ENCODE measurements at regions not wholly inside any gene's neighbourhood (a gene's known extent, or its start where the extent isn't known, plus 50 kb on each side); places are given as distances from the start of the nearest gene placed in this dataset.

DNA sequence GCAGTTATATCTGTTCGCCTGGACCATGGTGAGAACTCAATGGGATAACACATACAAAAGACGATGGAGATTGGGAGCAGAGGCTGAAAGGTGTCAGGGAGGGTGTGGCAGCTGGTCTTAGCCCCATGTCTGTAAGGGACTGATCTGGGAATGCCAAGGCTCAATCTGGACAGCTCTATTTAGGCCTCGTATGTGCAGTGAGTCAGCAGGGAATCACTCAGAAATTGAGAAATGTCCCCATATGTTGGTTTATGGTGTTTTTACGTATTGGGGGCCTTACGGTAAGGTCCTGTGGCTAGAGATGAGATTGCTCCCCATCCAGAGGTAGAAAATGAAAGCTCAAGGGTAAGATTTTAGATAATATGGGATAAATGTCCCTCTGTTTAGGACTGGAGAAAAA, 71.4 kb upstream of the TTC29 start:
- no peak overlapping the region for H3K4me2 ChIP-seq (ENCODE audit: low read length)
- no CpG with 5 or more reads among the region's 5 CpGs for WGBS (ENCODE audit: extremely low coverage, insufficient coverage, insufficient read length)
- no peak overlapping the region for H4K8ac ChIP-seq (ENCODE audit: low read depth, low read length)

DNA sequence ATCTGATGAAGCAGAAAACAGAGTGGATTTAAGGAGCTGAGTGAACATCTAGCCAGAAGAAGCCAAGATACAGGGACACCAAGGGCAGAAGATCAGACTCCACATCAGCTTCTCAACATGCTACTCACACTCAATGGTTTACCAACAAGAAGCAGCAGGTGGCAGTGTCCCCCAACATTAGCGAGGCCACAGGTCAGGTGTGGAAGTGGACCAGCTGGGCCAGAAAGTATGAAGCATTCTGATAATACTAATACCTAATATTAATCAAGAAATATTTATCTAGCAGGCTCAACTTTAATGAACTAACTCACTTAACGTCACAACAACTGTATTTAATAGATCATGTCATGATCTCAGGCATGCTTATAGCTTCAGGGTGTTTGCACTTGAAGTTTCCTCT, 73.4 kb upstream of the TTC29 start:
- H3K4me1 ChIP-seq (ENCODE audit: control insufficient read depth in 1 of 2, insufficient read depth in 2 of 2, low read length in 2 of 2), result peaks cover 2% of the 10 kb centered on the region in 2 experiments
- no peak overlapping the region for H2AK5ac ChIP-seq (ENCODE audit: low read length)
- DNase-seq, result peak; percentile 60 to 89
- H2BK5ac ChIP-seq (ENCODE audit: low read depth, low read length, poor library complexity), result no peak overlapping the region
- H4K8ac ChIP-seq (ENCODE audit: low read depth, low read length), result no peak overlapping the region
- no CpG with 5 or more reads among the region's 2 CpGs for WGBS (ENCODE audit: extremely low coverage, insufficient coverage, insufficient read length)
- H2BK120ac ChIP-seq (ENCODE audit: insufficient read depth, low read length, poor library complexity), result no peak overlapping the region
- no peaks in the 10 kb centered on the region for H3K79me2 ChIP-seq (ENCODE audit: control insufficient read depth, insufficient read depth, low read length, poor library complexity)
- H2BK12ac ChIP-seq (ENCODE audit: low read length), result no peak overlapping the region
- no peak overlapping the region for H3K14ac ChIP-seq (ENCODE audit: low read length)
- no peak overlapping the region for H3K9ac ChIP-seq (ENCODE audit: low read length)
- H3K27me3 ChIP-seq (ENCODE audit: insufficient read depth, low read length), result no peaks in the 10 kb centered on the region
- H3K23ac ChIP-seq (ENCODE audit: low read length), result no peak overlapping the region
- no peak overlapping the region for H3K18ac ChIP-seq (ENCODE audit: low read length)
- no peak overlapping the region for H3K4me3 ChIP-seq (ENCODE audit: low read depth, low read length)
- H3K4me2 ChIP-seq (ENCODE audit: low read length), result no peak overlapping the region
- H4K91ac ChIP-seq (ENCODE audit: low read depth, low read length), result peak overlapping the region; percentile 20
- H3K27ac ChIP-seq (ENCODE audit: low read depth, low read length), result no peak overlapping the region
- H2AFZ ChIP-seq (ENCODE audit: insufficient read depth, low read length, poor library complexity), result no peak overlapping the region
- no peaks in the 10 kb centered on the region for H3K9me3 ChIP-seq (ENCODE audit: insufficient read depth, low read depth, low read length)
- H3K4ac ChIP-seq (ENCODE audit: low read depth, low read length), result no peak overlapping the region
- peaks cover 12% of the 10 kb centered on the region for H3K79me1 ChIP-seq (ENCODE audit: low read length)
- no peak overlapping the region for H4K12ac ChIP-seq (ENCODE audit: low read depth, low read length)
- no peaks in the 10 kb centered on the region for H3K36me3 ChIP-seq (ENCODE audit: control insufficient read depth in 1 of 2, insufficient read depth in 2 of 2, low read length in 2 of 2)

More for the DNA sequence above, 71.4 kb upstream of the TTC29 start:
- Histone ChIP-seq H4K12ac (ENCODE audit: low read depth, low read length) (no peak overlapping the region), H3K4me3 (ENCODE audit: low read depth, low read length) (no peak overlapping the region), H3K79me1 (ENCODE audit: low read length) (peaks cover 12% of the 10 kb centered on the region), H3K9ac (ENCODE audit: low read length) (no peak overlapping the region), H3K18ac (ENCODE audit: low read length) (no peak overlapping the region), H2AK5ac (ENCODE audit: low read length) (no peak overlapping the region), H3K23ac (ENCODE audit: low read length) (no peak overlapping the region), H3K79me2 (ENCODE audit: control insufficient read depth, insufficient read depth, low read length, poor library complexity) (no peaks in the 10 kb centered on the region), H2BK120ac (ENCODE audit: insufficient read depth, low read length, poor library complexity) (no peak overlapping the region), H2BK5ac (ENCODE audit: low read depth, low read length, poor library complexity) (no peak overlapping the region), H2AFZ (ENCODE audit: insufficient read depth, low read length, poor library complexity) (no peak overlapping the region), H3K9me3 (ENCODE audit: insufficient read depth, low read depth, low read length) (no peaks in the 10 kb centered on the region), H3K14ac (ENCODE audit: low read length) (no peak overlapping the region), H3K27me3 (ENCODE audit: insufficient read depth, low read length) (no peaks in the 10 kb centered on the region), H3K4me1 (ENCODE audit: control insufficient read depth in 1 of 2, insufficient read depth in 2 of 2, low read length in 2 of 2) (peaks cover 2% of the 10 kb centered on the region in 2 experiments), H3K36me3 (ENCODE audit: control insufficient read depth in 1 of 2, insufficient read depth in 2 of 2, low read length in 2 of 2) (no peaks in the 10 kb centered on the region), H4K91ac (ENCODE audit: low read depth, low read length) (peak overlapping the region; percentile 4), H3K4ac (ENCODE audit: low read depth, low read length) (no peak overlapping the region), H2BK12ac (ENCODE audit: low read length) (peak overlapping the region; percentile 5), H3K27ac (ENCODE audit: low read depth, low read length) (no peak overlapping the region)
- peak in 1 of 2 donors; percentile 12 for DNase-seq

DNA sequence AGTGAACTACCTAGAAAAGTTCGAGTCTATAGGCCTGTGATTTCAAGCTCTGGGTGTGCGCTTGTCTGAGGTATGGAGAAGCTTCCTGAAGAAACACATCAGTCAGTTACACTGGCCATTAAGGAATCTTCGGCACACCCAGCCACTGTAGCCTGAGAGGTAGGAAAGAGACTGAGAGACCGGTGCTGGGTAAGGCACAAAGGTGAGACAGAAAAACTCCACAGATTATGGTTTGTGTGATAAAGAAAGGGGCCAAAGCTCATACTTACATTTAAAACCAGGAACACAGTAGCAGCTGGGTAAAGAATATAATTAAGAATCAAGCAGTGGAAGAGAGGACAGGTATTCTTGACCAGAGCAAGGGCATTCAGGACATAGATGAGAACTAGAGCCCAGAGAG, 74.8 kb upstream of the TTC29 start:
- no peak for DNase-seq
- Histone ChIP-seq H3K18ac (ENCODE audit: low read length) (no peak overlapping the region), H3K9ac (ENCODE audit: low read length) (no peak overlapping the region), H3K4ac (ENCODE audit: low read depth, low read length) (no peak overlapping the region), H3K4me2 (ENCODE audit: low read length) (no peak overlapping the region), H3K14ac (ENCODE audit: low read length) (no peak overlapping the region), H2AFZ (ENCODE audit: insufficient read depth, low read length, poor library complexity) (no peak overlapping the region), H3K23ac (ENCODE audit: low read length) (no peak overlapping the region), H3K27me3 (ENCODE audit: insufficient read depth, low read length) (no peaks in the 10 kb centered on the region), H2BK12ac (ENCODE audit: low read length) (peak overlapping the region; percentile 98), H3K4me1 (ENCODE audit: control insufficient read depth in 1 of 2, insufficient read depth in 2 of 2, low read length in 2 of 2) (no peaks in the 10 kb centered on the region), H3K4me3 (ENCODE audit: low read depth, low read length) (no peak overlapping the region), H2BK5ac (ENCODE audit: low read depth, low read length, poor library complexity) (peak overlapping the region; percentile 65), H4K8ac (ENCODE audit: low read depth, low read length) (no peak overlapping the region), H3K79me2 (ENCODE audit: control insufficient read depth, insufficient read depth, low read length, poor library complexity) (no peaks in the 10 kb centered on the region), H3K9me3 (ENCODE audit: insufficient read depth, low read depth, low read length) (no peaks in the 10 kb centered on the region), H4K91ac (ENCODE audit: low read depth, low read length) (peak overlapping the region; percentile 79), H2AK5ac (ENCODE audit: low read length) (no peak overlapping the region), H3K79me1 (ENCODE audit: low read length) (peaks cover 10% of the 10 kb centered on the region), H3K36me3 (ENCODE audit: control insufficient read depth in 1 of 2, insufficient read depth in 2 of 2, low read length in 2 of 2) (no peaks in the 10 kb centered on the region), H4K12ac (ENCODE audit: low read depth, low read length) (no peak overlapping the region), H3K27ac (ENCODE audit: low read depth, low read length) (no peak overlapping the region), H2BK120ac (ENCODE audit: insufficient read depth, low read length, poor library complexity) (peak overlapping the region; percentile 71)
- no CpG with 5 or more reads among the region's 4 CpGs for WGBS (ENCODE audit: extremely low coverage, insufficient coverage, insufficient read length)

DNA sequence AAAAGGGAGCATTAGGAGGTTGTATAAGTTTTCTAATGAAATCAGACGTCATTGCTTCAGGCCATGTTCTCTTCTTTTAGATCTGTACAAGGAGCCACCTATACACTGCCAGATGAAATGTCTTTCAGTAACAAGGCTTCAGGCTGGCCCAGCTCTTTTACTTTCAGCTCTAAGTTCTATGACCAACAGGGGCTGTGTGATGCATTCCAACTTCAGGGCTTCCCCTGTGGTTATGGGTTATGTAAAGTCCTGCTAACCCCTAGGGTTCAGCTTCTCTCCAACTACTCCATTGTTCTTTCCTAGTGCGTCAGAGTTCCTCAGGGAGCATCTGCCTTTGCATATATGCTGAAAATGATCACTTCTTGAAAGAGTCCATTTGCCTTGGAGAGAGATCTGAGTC, 79.4 kb upstream of the TTC29 start:
- peaks cover 6% of the 10 kb centered on the region for H3K79me1 ChIP-seq (ENCODE audit: low read length)
- no CpG with 5 or more reads among the region's 2 CpGs for WGBS (ENCODE audit: extremely low coverage, insufficient coverage, insufficient read length)
- no peak for DNase-seq
- no peak overlapping the region for H3K4me3 ChIP-seq (ENCODE audit: low read depth, low read length)
- H2BK120ac ChIP-seq (ENCODE audit: insufficient read depth, low read length, poor library complexity), result no peak overlapping the region
- no peak overlapping the region for H4K91ac ChIP-seq (ENCODE audit: low read depth, low read length)
- H3K9ac ChIP-seq (ENCODE audit: low read length), result no peak overlapping the region
- no peak overlapping the region for H3K18ac ChIP-seq (ENCODE audit: low read length)
- H2AK5ac ChIP-seq (ENCODE audit: low read length), result no peak overlapping the region
- H2BK12ac ChIP-seq (ENCODE audit: low read length), result no peak overlapping the region
- H3K9me3 ChIP-seq (ENCODE audit: insufficient read depth, low read depth, low read length), result no peaks in the 10 kb centered on the region
- H4K12ac ChIP-seq (ENCODE audit: low read depth, low read length), result no peak overlapping the region
- H2BK5ac ChIP-seq (ENCODE audit: low read depth, low read length, poor library complexity), result no peak overlapping the region
- no peaks in the 10 kb centered on the region for H3K36me3 ChIP-seq (ENCODE audit: control insufficient read depth in 1 of 2, insufficient read depth in 2 of 2, low read length in 2 of 2)
- no peaks in the 10 kb centered on the region for H3K79me2 ChIP-seq (ENCODE audit: control insufficient read depth, insufficient read depth, low read length, poor library complexity)
- no peak overlapping the region for H3K27ac ChIP-seq (ENCODE audit: low read depth, low read length)
- no peaks in the 10 kb centered on the region for H3K27me3 ChIP-seq (ENCODE audit: insufficient read depth, low read length)
- no peak overlapping the region for H3K4me2 ChIP-seq (ENCODE audit: low read length)
- H3K23ac ChIP-seq (ENCODE audit: low read length), result no peak overlapping the region
- H3K4me1 ChIP-seq (ENCODE audit: control insufficient read depth in 1 of 2, insufficient read depth in 2 of 2, low read length in 2 of 2), result no peaks in the 10 kb centered on the region
- H3K4ac ChIP-seq (ENCODE audit: low read depth, low read length), result no peak overlapping the region
- H3K14ac ChIP-seq (ENCODE audit: low read length), result no peak overlapping the region
- H2AFZ ChIP-seq (ENCODE audit: insufficient read depth, low read length, poor library complexity), result no peak overlapping the region
- H4K8ac ChIP-seq (ENCODE audit: low read depth, low read length), result no peak overlapping the region
